Right lobe of liver (tissue), 6 donors: ENCODE measurements at regions not wholly inside any gene's neighbourhood (a gene's known extent, or its start where the extent isn't known, plus 50 kb on each side); places are given as distances from the start of the nearest gene placed in this dataset.

Experiments used
- ATAC-seq, 4 donors: fragments of 200-7000 bp; cut with Tn5 transposase; one replicate each; pipeline ENCODE4 v1.9.1; 2020; ENCODE audit warnings: mild to moderate bottlenecking in 4 of 4, moderate library complexity in 4 of 4
- DNase-seq, 3 donors: peaks; one replicate each; pipeline ENCODE4 v3.0.0-alpha.2; 2020
- H3K27ac ChIP-seq, 3 donors: fragments of 200-600 bp; one replicate each; pipeline ENCODE4 v1.8.0; 2022
- H3K27me3 ChIP-seq, 2 donors: fragments of 200-600 bp; one replicate each; pipeline ENCODE4 v1.8.0; 2022
- H3K36me3 ChIP-seq, 4 donors: fragments of 200-600 bp; sonication (generic) in 1 of 4; one replicate each; pipeline versions ENCODE4 v1.5.1 to v1.8.0; 2017 to 2022; ENCODE audit warnings: control low read depth in 1 of 4
- H3K4me1 ChIP-seq, 4 donors: fragments of 200-600 bp; sonication (generic) in 1 of 4; one replicate each; pipeline versions ENCODE4 v1.5.1 to v1.8.0; 2017 to 2022; ENCODE audit warnings: control low read depth in 1 of 4
- H3K4me3 ChIP-seq, 3 donors: fragments of 200-600 bp; one replicate each; pipeline ENCODE4 v1.8.0; 2022
- H3K9me3 ChIP-seq, 4 donors: fragments of 200-600 bp; sonication (generic) in 1 of 4; one replicate each; pipeline versions ENCODE4 v1.5.1 to v1.8.0; 2017 to 2022; ENCODE audit warnings: control low read depth in 1 of 4
- POLR2A ChIP-seq: fragments of 450-650 bp; IDR thresholded peaks from one replicate; pipeline ENCODE4 v1.6.1; 2017; ENCODE audit warnings: antibody characterized with exemption, mild to moderate bottlenecking
- WGBS: methylation state at CpG from one replicate; pipeline ENCODE4 v1.1.6; 2018; ENCODE audit warnings: low coverage, low lambda C conversion rate; ENCODE audit not compliant: insufficient coverage; ENCODE audit errors: missing lambda C conversion rate; 5-methylcytosine and 5-hydroxymethylcytosine counted together
- intact Hi-C, 2 donors: fragments of 100-400 bp; cut with DNase I; formaldehyde crosslinking; loops; one replicate each; pipeline versions ENCODE4 v1.11.2 to v1.14.1; 2022
- TF ChIP-seq, protein P1 (sequence below), 4 donors: fragments of 200-600 bp in 3 of 4; fragments of 450-650 bp in 1 of 4; IDR thresholded peaks; one replicate each; pipeline versions ENCODE4 v1.5.1 to v1.8.0; 2016 to 2022; ENCODE audit warnings: antibody characterized with exemption in 4 of 4, mild to moderate bottlenecking in 2 of 4
- donor health status: DM: no; HTN: yes; CAD: no.
- donor health status: DM: no; HTN: no; CAD: no.
- donor health status: DM: no; HTN: no; CAD: no.
- donor health status: DM: no; HTN: yes; CAD: no.
- donor health status: DM: no; HTN: yes; CAD: no.

DNA sequence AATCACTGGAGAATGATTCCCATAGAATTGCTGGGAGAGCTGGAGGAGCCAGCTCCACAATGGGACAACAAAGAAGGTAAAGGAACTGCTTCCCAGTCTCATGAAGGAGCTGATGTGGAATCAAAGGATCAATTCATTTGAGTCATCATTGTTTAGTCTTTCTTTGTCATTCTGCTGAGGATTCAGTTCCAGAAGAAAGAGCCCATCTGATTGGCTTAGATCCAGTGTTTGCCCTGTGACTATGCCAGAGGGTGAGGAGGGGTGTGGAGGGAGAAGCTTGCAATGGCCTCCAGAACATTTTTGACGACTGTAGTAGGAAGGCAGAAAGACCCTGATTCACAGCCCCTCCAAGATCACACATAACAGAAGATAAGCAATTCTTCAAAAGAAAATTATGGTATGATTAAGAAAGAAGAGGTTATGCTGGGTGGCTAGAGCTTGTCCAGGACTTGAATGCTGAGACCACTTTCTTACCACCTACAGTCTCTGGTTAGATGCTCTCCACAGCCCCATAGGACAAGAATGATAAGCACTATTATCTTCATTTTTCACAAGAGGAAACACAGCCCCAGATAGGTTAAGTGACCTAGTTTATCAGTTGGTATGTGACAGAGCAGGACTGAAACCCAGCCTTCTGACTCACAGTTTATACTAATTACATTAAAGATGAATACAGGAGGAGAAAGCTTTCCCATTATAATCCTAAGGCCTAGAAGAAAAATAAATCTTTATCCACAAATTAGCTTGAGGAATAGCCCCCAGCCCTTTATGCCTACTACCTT, 363.1 kb downstream of the PRELID2 start:
- H3K36me3 ChIP-seq, result no peaks in the 10 kb centered on the region
- no peak overlapping the region for H3K4me3 ChIP-seq
- 31% methylated on average over 1 of the region's 1 CpG for WGBS
- no peaks in the 10 kb centered on the region for H3K4me1 ChIP-seq
- no peak overlapping the region for H3K27ac ChIP-seq
- no peaks in the 10 kb centered on the region for H3K27me3 ChIP-seq
- TF ChIP-seq POLR2A, result no peak
- TF ChIP-seq, protein P1, sequence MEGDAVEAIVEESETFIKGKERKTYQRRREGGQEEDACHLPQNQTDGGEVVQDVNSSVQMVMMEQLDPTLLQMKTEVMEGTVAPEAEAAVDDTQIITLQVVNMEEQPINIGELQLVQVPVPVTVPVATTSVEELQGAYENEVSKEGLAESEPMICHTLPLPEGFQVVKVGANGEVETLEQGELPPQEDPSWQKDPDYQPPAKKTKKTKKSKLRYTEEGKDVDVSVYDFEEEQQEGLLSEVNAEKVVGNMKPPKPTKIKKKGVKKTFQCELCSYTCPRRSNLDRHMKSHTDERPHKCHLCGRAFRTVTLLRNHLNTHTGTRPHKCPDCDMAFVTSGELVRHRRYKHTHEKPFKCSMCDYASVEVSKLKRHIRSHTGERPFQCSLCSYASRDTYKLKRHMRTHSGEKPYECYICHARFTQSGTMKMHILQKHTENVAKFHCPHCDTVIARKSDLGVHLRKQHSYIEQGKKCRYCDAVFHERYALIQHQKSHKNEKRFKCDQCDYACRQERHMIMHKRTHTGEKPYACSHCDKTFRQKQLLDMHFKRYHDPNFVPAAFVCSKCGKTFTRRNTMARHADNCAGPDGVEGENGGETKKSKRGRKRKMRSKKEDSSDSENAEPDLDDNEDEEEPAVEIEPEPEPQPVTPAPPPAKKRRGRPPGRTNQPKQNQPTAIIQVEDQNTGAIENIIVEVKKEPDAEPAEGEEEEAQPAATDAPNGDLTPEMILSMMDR (IDR thresholded peaks at IDR 0.05), result no peak
- DNase-seq (no peak), ATAC-seq (peak in 1 of 4 donors; percentile 35)
- intact Hi-C loops, result no loop called here
- no peaks in the 10 kb centered on the region for H3K9me3 ChIP-seq

DNA sequence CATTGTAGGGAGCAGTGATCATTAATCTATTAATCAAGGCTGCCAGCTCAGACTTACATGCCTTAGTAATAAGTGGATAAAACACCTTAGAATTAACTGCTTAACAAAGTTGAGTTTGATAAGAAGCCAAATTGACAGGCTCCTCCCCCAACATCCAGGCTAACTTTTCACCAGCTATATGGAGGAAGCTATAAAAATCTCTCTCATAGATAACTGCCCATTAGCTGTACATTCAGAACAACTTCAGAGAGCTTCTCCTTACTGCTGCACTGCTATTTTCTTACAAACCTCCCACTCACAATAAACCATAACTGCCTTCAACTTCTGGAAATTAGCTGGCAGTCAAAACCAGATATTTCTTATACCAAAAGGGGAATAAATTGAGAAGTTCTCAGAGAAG, 364.1 kb downstream of the PRELID2 start:
- no peak overlapping the region for H3K4me3 ChIP-seq
- ATAC-seq (no peak), DNase-seq (no peak)
- H3K4me1 ChIP-seq, result peaks cover 0 to 8% (median 0%) of the 10 kb centered on the region in 4 donors
- intact Hi-C loops, result no loop called here
- H3K9me3 ChIP-seq, result no peaks in the 10 kb centered on the region
- no peak for TF ChIP-seq POLR2A
- TF ChIP-seq, protein P1 (IDR thresholded peaks at IDR 0.05), result no peak
- H3K27me3 ChIP-seq, result no peaks in the 10 kb centered on the region
- no peak overlapping the region for H3K27ac ChIP-seq
- no peaks in the 10 kb centered on the region for H3K36me3 ChIP-seq

DNA sequence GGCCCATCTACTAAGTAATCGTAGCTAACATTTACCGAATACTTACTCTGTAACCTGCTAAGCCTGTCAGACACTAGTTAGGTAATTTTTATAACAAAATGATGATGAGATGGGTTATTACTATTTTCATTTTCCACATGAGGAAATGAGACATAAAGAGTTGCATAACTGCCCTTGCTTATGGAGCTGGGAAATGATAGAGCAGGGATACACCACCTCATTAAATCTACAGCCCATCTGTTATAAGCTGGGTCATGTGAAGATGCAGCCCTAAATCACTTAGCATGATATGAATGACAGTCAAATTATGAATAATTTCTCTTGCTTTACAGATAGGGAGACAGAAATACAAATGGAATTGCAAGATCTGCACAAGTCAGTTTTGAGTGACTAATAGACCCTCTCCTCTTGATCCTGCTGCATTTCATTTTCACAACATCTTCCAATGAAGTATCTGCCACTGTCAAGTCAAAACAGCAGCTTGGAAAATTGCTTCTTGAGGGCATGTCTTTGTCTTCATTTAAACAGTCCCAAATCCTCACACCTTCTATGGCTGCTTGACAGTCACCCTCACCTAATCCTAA, 364.7 kb downstream of the PRELID2 start:
- H3K9me3 ChIP-seq, result no peaks in the 10 kb centered on the region
- no peak overlapping the region for H3K4me3 ChIP-seq
- H3K27me3 ChIP-seq, result no peaks in the 10 kb centered on the region
- intact Hi-C loops, result no loop called here
- ATAC-seq (no peak), DNase-seq (no peak)
- no peaks in the 10 kb centered on the region for H3K36me3 ChIP-seq
- H3K27ac ChIP-seq, result no peak overlapping the region
- H3K4me1 ChIP-seq, result peaks cover 0 to 12% (median 0%) of the 10 kb centered on the region in 4 donors
- WGBS, result 88% methylated on average over 2 of the region's 2 CpGs
- TF ChIP-seq, protein P1 (IDR thresholded peaks at IDR 0.05), result no peak
- TF ChIP-seq POLR2A, result no peak

DNA sequence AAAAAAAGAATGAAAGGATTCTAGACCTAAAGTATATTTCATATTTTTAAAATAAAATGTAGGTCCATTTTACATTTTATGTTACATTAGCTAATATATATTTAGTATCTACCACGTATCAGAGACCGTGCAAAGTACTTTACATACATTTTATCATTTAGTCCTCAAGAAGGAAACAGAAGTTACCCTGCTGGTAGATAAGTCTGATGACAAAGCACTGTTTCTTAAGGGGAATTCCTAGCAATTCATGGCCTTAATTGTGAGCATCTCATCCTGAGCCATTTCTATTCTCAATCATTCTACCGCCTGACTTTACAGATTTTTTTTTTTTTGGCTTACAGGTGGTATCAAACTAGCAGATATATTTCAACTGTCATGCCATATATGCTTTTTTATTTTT, 367.7 kb downstream of the PRELID2 start:
- H3K9me3 ChIP-seq, result no peaks in the 10 kb centered on the region
- no peak for DNase-seq
- H3K4me1 ChIP-seq, result peaks cover 0 to 32% (median 0%) of the 10 kb centered on the region in 4 donors
- intact Hi-C loops, result no loop called here
- H3K36me3 ChIP-seq, result no peaks in the 10 kb centered on the region
- ATAC-seq, result no peak
- H3K27me3 ChIP-seq, result no peaks in the 10 kb centered on the region
- TF ChIP-seq, protein P1 (IDR thresholded peaks at IDR 0.05), result no peak
- no peak for TF ChIP-seq POLR2A
- no peak overlapping the region for H3K27ac ChIP-seq
- 79% methylated on average over 3 of the region's 3 CpGs for WGBS
- H3K4me3 ChIP-seq, result no peak overlapping the region
